ENCODE measurements at regions not wholly inside any gene's neighbourhood (a gene's known extent, or its start where the extent isn't known, plus 50 kb on each side); places are given as distances from the start of the nearest gene placed in this dataset.
A peak's percentile ranks its signal among the peaks of the same experiment; 100 is the strongest.

GRCh38 chr1:57984277-57984676 lies 560.4 kb upstream of the DAB1 start:
- no peaks in the 10 kb centered on the region for H4K20me1 ChIP-seq (ENCODE audit: insufficient read depth)
- TF ChIP-seq EZH2phosphoT487 (IDR thresholded peaks at IDR 0.05; ENCODE audit: insufficient read depth, low read depth) (no peak), EZH2 (IDR thresholded peaks at IDR 0.05; ENCODE audit: insufficient read depth, poor library complexity, severe bottlenecking) (no peak)
- H3K79me2 ChIP-seq (ENCODE audit: insufficient read depth), result no peaks in the 10 kb centered on the region
- H3F3A ChIP-seq (ENCODE audit: insufficient read depth), result no peaks in the 10 kb centered on the region
- H3K9ac ChIP-seq, result no peak overlapping the region
- H3K4me2 ChIP-seq (ENCODE audit: unreplicated experiment), result no peak overlapping the region
- H3K9me2 ChIP-seq (ENCODE audit: insufficient read depth), result no peaks in the 10 kb centered on the region
- no peak overlapping the region for H2AFZ ChIP-seq
- no peaks in the 10 kb centered on the region for H3K27me3 ChIP-seq (replicated peaks; ENCODE audit: insufficient read depth)
- no peaks in the 10 kb centered on the region for H3K4me1 ChIP-seq (ENCODE audit: insufficient read depth)
- H3K4me3 ChIP-seq, result no peak overlapping the region
- in situ Hi-C loops (cut with MboI), result no loop called here
- H3K27ac ChIP-seq, result no peak overlapping the region
- no peaks in the 10 kb centered on the region for H3K36me3 ChIP-seq (ENCODE audit: low read depth)
- no peaks in the 10 kb centered on the region for H3K9me3 ChIP-seq (ENCODE audit: low read depth)
- DNase-seq, result no peak

GRCh38 chr1:57983441-57983840 lies 559.6 kb upstream of the DAB1 start:
- Histone ChIP-seq H3K9me3 (ENCODE audit: low read depth) (no peaks in the 10 kb centered on the region), H3K4me2 (ENCODE audit: unreplicated experiment) (no peak overlapping the region), H3K36me3 (ENCODE audit: low read depth) (no peaks in the 10 kb centered on the region), H2AFZ (no peak overlapping the region), H3K4me1 (ENCODE audit: insufficient read depth) (no peaks in the 10 kb centered on the region), H3K9ac (no peak overlapping the region), H3K79me2 (ENCODE audit: insufficient read depth) (no peaks in the 10 kb centered on the region), H3K27ac (no peak overlapping the region), H3K4me3 (no peak overlapping the region), H3F3A (ENCODE audit: insufficient read depth) (no peaks in the 10 kb centered on the region), H3K27me3 (replicated peaks; ENCODE audit: insufficient read depth) (no peaks in the 10 kb centered on the region), H3K9me2 (ENCODE audit: insufficient read depth) (no peaks in the 10 kb centered on the region), H4K20me1 (ENCODE audit: insufficient read depth) (no peaks in the 10 kb centered on the region)
- DNase-seq, result no peak
- WGBS, 2 experiments (ENCODE audit: low coverage in 1 of 2, low lambda C conversion rate in 2 of 2, missing lambda C conversion rate in 2 of 2), result 38 to 40% methylated on average over 3 of the region's 3 CpGs
- no peak for TF ChIP-seq EZH2 (IDR thresholded peaks at IDR 0.05; ENCODE audit: insufficient read depth, poor library complexity, severe bottlenecking)
- TF ChIP-seq EZH2phosphoT487 (IDR thresholded peaks at IDR 0.05; ENCODE audit: insufficient read depth, low read depth), result no peak
- in situ Hi-C loops (cut with MboI), result no loop called here

DNA sequence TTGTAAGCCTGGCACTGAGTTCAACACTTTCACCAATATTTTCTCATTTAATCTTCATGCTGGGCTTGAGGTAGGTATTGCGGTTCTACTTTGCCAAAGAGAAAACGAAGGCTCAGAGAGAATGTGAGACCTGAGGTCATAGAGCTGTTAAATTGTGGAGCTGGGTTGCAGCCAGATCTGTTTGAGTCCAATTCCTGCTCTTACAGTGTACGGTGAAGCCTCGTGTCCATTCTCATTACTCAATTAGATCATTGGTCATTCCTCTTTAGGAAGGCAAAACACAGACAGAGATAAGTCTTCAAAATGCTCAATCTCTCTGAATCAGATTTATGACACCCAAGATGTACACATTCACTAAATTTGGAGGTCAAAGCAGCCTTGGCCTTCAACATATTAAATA lies 559.0 kb upstream of the DAB1 start:
- H3K4me2 ChIP-seq (ENCODE audit: unreplicated experiment), result no peak overlapping the region
- no peak overlapping the region for H3K9ac ChIP-seq
- no peaks in the 10 kb centered on the region for H3K9me2 ChIP-seq (ENCODE audit: insufficient read depth)
- DNase-seq, result no peak
- no peaks in the 10 kb centered on the region for H3F3A ChIP-seq (ENCODE audit: insufficient read depth)
- H3K27ac ChIP-seq, result no peak overlapping the region
- H3K36me3 ChIP-seq (ENCODE audit: low read depth), result no peaks in the 10 kb centered on the region
- H3K79me2 ChIP-seq (ENCODE audit: insufficient read depth), result no peaks in the 10 kb centered on the region
- no peak for TF ChIP-seq EZH2phosphoT487 (IDR thresholded peaks at IDR 0.05; ENCODE audit: insufficient read depth, low read depth)
- TF ChIP-seq EZH2 (IDR thresholded peaks at IDR 0.05; ENCODE audit: insufficient read depth, poor library complexity, severe bottlenecking), result no peak
- in situ Hi-C loops (cut with MboI), result no loop called here
- WGBS, 2 experiments (ENCODE audit: low coverage in 1 of 2, low lambda C conversion rate in 2 of 2, missing lambda C conversion rate in 2 of 2), result 17 to 23% methylated on average over 4 of the region's 4 CpGs
- H2AFZ ChIP-seq, result no peak overlapping the region
- no peaks in the 10 kb centered on the region for H3K4me1 ChIP-seq (ENCODE audit: insufficient read depth)
- H3K27me3 ChIP-seq (replicated peaks; ENCODE audit: insufficient read depth), result no peaks in the 10 kb centered on the region
- H3K4me3 ChIP-seq, result no peak overlapping the region
- H4K20me1 ChIP-seq (ENCODE audit: insufficient read depth), result no peaks in the 10 kb centered on the region
- no peaks in the 10 kb centered on the region for H3K9me3 ChIP-seq (ENCODE audit: low read depth)

DNA sequence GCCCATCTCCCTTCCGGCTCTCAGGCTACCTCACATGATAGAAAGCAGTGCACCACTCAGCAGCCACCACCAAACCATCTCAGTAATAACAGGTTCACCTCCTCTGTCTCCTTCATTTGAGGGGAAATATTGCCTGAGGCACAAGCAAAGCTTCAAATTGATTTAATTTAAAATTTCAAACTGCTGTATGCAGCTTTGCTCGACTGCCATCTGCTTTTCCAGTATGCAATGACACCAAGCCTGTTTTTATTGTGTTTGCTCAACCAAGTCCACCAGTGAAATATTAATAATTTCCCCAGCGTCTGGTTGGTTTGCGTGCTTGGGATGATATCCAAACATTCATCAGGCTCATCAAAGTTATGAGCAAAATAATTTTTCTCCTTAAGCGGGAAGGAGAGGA lies 552.4 kb upstream of the DAB1 start:
- Histone ChIP-seq H3K27me3 (replicated peaks; ENCODE audit: insufficient read depth) (no peaks in the 10 kb centered on the region), H3K79me2 (ENCODE audit: insufficient read depth) (no peaks in the 10 kb centered on the region), H3K4me2 (ENCODE audit: unreplicated experiment) (no peak overlapping the region), H3K4me3 (no peak overlapping the region), H3K36me3 (ENCODE audit: low read depth) (no peaks in the 10 kb centered on the region), H3K9me3 (ENCODE audit: low read depth) (no peaks in the 10 kb centered on the region), H3K27ac (no peak overlapping the region), H3F3A (ENCODE audit: insufficient read depth) (no peaks in the 10 kb centered on the region), H3K9me2 (ENCODE audit: insufficient read depth) (no peaks in the 10 kb centered on the region), H3K9ac (no peak overlapping the region), H2AFZ (no peak overlapping the region), H4K20me1 (ENCODE audit: insufficient read depth) (no peaks in the 10 kb centered on the region), H3K4me1 (ENCODE audit: insufficient read depth) (no peaks in the 10 kb centered on the region)
- WGBS, 2 experiments (ENCODE audit: low coverage in 1 of 2, low lambda C conversion rate in 2 of 2, missing lambda C conversion rate in 2 of 2), result 11 to 12% methylated on average over 5 of the region's 5 CpGs
- peak; percentile 5 for DNase-seq
- no peak for TF ChIP-seq EZH2phosphoT487 (IDR thresholded peaks at IDR 0.05; ENCODE audit: insufficient read depth, low read depth)
- TF ChIP-seq EZH2 (IDR thresholded peaks at IDR 0.05; ENCODE audit: insufficient read depth, poor library complexity, severe bottlenecking), result no peak
- in situ Hi-C loops (cut with MboI), result no loop called here

DNA sequence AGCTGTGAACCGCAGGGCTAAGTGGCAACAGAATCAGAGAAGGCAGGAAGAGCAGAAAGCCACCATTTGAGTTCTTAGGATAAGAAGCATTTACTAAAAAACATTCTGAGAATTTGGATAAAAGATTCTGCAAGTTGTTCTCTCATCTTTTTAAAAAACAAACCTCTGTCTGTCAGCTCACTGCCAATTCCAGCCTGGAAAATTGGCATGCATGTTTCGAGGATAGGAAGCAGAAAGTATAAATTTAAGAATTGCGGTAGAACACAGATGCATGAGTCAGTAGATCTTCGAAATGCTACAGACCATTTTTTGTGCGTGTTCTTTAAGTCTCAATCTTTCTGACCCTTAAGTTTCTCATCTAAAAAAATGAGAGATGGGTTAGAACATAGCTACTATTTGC lies 544.5 kb upstream of the DAB1 start:
- WGBS, 2 experiments (ENCODE audit: low coverage in 1 of 2, low lambda C conversion rate in 2 of 2, missing lambda C conversion rate in 2 of 2), result 5 to 9% methylated on average over 5 of the region's 5 CpGs

More for the DNA sequence above, 544.5 kb upstream of the DAB1 start:
- H3K9ac ChIP-seq, result no peak overlapping the region
- no peak overlapping the region for H2AFZ ChIP-seq
- H3K4me3 ChIP-seq, result no peak overlapping the region
- no peaks in the 10 kb centered on the region for H3K79me2 ChIP-seq (ENCODE audit: insufficient read depth)
- H3K9me2 ChIP-seq (ENCODE audit: insufficient read depth), result no peaks in the 10 kb centered on the region
- no peaks in the 10 kb centered on the region for H3F3A ChIP-seq (ENCODE audit: insufficient read depth)
- no peaks in the 10 kb centered on the region for H4K20me1 ChIP-seq (ENCODE audit: insufficient read depth)
- H3K27ac ChIP-seq, result no peak overlapping the region
- no peak overlapping the region for H3K4me2 ChIP-seq (ENCODE audit: unreplicated experiment)
- no peak for TF ChIP-seq EZH2 (IDR thresholded peaks at IDR 0.05; ENCODE audit: insufficient read depth, poor library complexity, severe bottlenecking)
- no peaks in the 10 kb centered on the region for H3K9me3 ChIP-seq (ENCODE audit: low read depth)
- no peaks in the 10 kb centered on the region for H3K27me3 ChIP-seq (replicated peaks; ENCODE audit: insufficient read depth)
- H3K4me1 ChIP-seq (ENCODE audit: insufficient read depth), result no peaks in the 10 kb centered on the region
- no peaks in the 10 kb centered on the region for H3K36me3 ChIP-seq (ENCODE audit: low read depth)
- no peak for DNase-seq
- in situ Hi-C loops (cut with MboI), result no loop called here
